NCI-H2107 treated with DMSO at 0.1 percent for 48 hours (cell line): ENCODE measurements at regions not wholly inside any gene's neighbourhood (a gene's known extent, or its start where the extent isn't known, plus 50 kb on each side); places are given as distances from the start of the nearest gene placed in this dataset.

Experiments
- DNase-seq: peaks from one replicate; lab custom pipeline; 2025; ENCODE audit not compliant: unreplicated experiment; lab: John Stamatoyannopoulos, UW

DNA sequence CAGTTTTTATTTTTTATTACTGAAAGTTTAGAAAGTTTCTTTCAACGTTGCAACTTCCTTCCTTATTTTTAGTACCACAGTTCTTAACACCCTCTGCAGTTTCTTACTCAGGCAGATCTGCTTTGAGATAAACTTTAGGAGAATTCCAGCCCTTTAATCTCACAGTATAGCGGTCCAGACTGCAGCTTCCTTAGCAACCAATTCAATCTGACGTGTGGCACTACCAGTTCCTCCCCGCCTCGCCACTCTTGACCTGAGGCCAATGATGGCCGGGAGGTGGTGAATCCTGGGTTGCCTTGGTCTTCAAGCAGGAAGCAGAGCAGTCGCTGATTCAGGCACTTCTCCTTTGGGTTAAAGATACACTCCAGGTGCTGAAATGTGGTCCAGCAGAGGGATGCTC lies 334.3 kb upstream of the TRPC7 start:
- no peak for DNase-seq

DNA sequence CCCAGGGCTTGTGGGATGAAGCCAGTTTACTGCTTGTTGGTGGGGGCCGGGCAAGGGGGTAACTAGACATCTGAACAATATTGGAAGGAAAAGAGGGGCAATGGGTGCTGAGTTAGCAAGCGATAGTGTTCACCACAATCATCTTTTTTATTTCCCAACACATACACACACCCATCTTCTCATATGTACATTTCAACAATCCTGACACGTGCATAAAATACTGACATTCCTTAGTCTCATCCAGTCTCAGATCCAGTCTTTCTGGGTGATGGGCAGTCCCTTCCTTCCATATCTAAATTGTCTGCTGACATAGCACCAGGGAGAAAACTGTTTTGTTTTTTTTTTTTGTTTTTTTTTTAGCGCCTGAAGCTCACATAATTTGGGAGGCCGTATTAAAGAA lies 333.6 kb upstream of the TRPC7 start:
- no peak for DNase-seq

DNA sequence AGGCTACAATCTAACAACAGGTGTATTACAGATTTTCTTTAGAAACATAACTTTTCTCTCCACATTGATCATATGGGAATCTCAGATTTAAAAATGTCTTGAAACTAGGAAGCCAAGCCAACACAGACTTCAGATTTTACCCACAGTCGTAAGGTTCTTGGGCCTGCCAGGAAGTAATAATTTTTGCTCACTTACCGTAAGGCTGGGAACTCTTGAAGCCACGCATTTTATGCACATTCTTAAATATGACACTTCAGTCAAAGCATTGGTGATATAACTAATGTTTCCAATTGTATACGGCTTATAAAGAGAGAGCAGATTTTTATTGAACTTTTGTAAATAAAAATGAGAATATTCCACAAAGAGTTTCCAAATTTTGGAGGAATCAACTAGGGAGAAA lies 328.9 kb upstream of the TRPC7 start:
- DNase-seq: no peak

DNA sequence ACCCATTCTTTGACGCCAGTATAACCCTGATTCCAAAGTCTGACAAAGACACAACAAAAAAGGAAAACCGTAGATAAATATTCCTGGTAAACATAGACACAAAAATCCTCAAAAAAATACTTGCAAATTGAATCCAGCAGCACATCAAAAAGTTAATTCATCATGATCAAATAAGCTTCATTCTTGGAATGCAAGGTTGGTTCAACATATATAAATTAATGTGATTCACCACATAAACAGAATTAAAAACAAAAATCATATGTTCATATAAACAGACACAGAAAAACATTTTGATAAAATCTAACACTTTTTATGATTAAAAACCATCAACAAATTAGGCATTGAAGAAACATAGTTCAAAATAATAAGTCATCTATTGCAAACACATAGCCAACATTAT lies 324.2 kb upstream of the TRPC7 start:
- no peak for DNase-seq

DNA sequence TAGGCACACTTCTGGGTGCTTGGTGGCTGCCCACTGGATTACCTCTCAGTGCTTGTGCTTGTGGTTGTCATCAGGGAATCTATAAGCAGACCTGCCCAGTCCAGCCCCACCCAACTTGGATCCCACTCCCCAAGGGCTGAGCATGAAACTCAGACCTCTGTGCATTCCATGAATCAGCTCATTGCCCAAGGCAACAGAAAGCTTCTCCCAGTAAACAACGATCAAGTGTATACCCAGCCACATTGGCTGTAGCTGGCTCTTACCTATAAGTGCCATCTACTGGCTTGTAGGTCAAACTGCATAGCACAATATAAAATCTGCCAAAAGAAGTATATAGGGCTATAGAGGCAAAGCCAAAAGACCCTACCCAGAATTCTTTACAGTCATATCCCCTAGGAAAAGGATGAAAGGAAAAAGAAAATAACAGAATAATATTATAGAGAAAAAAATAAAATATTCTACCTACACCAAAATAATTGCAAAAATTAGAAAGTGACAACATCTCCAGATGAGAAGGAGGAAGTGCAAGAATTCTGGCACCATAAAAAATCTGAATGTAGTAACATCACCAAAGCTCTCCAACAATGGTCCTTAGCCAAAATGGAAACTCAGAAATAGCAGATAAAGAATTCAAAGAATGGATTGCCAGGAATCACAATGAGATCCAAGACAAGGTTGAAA lies 321.0 kb upstream of the TRPC7 start:
- no peak for DNase-seq

DNA sequence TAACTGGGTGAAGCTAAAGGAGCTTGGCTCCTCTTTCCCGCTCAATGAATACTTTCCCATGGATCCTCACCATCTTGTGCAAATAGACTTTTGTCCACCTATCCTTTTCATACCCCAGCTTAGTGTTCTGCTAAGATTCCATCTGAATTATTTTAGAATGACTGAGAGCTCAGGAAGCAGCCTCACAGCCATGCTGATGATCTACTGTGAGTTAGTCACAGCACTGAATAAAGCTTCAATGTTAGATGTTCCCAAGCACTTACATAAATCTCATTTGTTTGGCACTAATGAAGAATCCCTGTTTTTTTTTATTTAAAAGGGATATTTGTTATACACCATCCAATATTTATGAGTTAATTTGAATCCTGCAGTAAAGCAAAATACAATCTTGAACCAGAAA lies 317.6 kb upstream of the TRPC7 start:
- no peak for DNase-seq

DNA sequence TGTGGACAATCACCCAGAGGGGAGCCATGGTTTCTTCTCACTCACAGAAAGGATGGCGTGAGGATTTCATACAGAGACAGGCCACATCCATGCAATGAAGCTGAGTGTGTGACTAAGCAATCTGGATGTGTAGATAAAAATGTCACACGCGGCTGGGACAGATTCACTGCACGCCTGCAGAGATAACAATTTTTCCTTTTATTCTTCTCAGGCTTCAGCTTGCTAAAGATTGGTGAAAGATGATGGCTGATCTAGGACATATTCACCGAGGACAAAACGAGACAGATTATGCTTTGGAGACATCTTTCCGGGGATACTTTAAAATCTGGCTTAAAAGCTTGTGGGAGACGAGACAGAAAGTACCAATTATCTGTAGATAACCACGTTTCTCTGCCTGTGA lies 313.9 kb upstream of the TRPC7 start:
- no peak for DNase-seq

DNA sequence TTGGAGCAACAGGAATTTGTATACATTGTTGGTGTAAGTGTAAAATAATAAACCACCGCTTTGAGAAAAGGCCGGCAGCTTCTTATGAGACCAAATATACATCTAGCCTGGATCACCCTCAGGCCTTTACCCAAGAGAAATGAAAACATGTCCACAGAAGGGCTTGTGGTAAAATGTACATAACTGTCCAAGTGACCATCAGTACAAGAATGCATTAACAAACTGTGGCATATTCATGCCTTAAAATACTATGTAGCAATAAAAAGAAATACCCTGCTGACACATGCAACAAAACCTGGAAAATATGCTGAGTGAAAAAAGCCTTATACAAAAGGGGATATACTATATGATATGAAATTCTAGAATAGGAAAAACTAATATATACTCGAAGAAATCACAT lies 311.9 kb upstream of the TRPC7 start:
- no peak for DNase-seq

DNA sequence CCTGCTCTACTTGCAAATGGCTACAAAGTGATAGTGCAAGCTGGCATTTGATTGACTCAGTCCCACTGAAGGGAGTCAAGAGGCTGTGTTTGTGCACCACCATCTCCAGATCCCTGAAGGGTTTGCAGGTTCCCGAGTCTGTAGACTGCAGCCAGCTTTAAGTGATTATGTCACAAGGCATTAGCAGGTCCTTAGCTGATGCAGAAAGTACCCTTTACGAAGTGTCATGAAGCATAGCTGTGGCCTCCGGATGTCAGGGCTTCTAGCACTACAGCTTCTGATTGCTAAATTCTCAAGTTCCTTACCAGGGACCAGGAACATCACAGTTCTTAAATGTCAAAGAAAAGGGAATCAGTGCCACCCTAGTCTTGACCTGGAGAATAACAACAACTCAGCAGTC lies 311.3 kb upstream of the TRPC7 start:
- DNase-seq: no peak

DNA sequence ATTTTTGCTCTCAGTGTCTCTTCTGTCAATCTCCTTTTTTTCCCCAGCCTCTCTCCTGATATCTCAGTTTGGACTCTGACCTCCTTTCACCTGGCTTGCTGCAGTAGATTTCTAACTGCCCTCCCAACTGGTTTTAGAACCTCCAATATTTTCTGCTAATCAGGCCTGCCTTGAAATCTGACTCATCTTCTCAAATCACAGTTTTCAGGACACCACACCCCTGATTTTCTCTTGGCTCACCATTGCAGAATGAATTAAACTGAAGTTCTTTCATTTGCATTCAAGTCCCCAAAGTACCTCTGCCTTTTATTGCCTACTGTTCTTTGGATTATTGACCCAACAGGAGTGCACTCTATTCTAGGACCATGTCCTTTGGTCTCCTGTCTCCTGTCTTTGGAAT lies 310.4 kb upstream of the TRPC7 start:
- DNase-seq: no peak

DNA sequence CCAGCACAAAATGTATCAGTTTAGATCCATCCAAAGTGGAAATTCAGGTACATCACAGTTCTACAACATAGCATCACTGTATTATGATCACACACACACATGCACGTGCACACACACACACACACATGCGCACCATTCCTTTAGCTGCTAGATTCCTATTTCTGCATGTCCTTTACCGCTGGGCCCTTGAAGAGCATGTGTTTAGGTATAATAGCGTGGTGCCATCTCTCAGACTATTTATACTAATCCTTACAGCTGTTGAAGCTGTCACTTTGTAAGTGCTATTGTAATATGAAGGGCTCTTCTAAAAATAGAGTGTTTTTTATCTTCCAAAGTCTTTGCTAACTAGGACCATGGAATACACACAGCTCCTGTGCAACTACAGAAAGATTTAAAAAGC lies 308.8 kb upstream of the TRPC7 start:
- DNase-seq: no peak

DNA sequence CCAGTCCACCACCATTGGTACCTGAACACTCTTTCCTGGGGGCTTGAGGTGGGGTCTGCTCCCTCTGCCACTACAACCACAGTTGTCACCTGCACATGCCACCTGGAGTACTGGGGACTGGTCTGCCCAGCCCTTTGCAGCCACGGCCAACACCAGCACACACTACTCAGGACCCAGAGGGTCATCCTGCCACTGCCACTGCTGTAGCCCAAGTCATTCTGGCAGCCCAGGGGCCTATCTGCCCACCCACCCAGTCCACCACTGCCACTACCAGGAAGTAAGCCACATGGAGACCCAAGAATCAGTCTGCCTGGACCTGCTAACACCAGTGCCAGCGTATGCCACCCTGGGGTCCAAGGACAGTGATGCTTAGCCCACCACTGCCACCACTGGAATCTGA lies 302.4 kb upstream of the TRPC7 start:
- no peak for DNase-seq

DNA sequence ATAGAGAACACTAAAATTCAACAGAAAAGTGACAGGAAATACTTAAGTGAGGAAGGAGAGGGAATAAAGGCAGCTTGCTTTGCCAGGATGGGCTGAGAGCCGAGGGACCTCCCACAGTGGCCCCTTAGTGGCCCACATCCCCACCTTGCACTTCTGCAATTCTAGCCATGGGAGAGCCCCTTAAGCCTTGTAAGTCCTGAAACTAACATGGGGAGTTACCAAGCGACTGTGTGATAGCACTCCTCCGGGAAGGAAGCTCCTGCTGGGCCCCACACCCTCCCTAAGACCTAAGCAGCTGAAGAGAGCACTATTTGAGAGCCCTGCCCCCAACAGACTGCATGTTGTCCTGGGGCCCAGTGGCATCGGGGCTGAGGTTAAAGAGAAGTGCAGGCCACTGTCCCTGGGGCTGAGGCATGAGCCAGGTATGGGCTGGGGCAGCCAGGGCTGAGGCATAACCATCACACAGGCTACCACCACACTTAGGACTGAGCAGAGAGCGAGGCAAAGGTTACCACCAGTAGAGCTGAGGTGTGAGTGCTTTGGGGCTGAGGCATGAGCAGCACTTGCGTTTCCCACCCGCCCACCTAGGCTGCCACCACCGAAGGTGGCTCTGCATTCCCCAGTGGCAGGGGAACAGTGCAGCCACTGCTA lies 301.8 kb upstream of the TRPC7 start:
- DNase-seq: no peak

DNA sequence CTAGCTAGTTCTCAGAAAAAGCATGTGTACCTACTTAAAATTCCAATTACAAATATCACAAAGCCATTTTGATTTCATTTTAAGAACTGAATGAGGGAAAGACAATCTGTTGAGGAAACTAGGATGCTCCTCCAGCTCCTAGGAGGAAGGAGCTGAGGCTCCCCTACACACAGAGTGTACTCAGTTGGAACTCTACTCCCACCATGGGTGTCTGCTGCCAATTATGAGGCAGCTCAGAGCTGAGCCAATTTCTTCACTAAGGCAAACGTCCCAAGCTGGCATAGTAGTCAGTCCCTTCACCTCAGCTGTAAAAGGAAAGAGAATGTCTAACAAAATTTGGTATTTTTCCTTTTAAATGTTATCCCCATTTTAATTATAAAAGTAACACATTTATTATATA lies 300.0 kb upstream of the TRPC7 start:
- DNase-seq: no peak

DNA sequence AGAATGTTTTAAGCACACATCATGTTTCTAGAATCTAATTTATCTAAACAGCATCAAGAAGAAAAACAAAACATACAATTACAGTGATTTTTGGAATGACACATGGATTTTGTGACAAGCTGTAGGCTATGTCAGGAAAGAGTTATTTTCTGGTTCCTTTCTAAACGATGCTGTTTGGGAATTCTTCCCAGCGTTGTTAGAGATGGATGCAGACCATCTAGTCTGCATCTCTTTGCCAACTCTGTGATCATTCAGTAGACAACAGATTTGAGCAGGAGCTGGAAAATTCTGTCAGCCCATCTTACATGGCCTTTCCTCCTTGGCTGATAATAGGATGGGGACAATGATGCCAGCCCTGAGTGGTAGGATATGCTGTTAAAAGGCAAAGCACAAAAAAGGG lies 295.7 kb upstream of the TRPC7 start:
- no peak for DNase-seq

DNA sequence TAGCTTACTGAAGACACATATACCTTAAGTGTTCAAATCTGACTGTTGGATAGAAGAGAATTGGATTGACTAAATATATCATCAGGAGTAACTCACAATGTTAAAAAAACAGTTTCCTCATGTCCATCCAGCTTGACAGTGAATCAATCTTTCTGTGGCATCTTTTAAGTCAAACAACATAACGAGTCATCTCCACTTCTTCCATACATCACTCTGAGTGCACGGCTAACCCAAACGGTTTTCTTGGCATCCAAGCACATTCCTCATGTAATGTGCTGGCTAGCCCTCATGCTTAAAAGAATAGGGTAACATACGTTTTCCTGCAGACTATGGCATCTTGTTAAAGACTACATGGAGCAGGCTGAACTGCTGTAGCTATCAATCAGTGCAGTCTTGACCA lies 291.5 kb upstream of the TRPC7 start:
- no peak for DNase-seq

DNA sequence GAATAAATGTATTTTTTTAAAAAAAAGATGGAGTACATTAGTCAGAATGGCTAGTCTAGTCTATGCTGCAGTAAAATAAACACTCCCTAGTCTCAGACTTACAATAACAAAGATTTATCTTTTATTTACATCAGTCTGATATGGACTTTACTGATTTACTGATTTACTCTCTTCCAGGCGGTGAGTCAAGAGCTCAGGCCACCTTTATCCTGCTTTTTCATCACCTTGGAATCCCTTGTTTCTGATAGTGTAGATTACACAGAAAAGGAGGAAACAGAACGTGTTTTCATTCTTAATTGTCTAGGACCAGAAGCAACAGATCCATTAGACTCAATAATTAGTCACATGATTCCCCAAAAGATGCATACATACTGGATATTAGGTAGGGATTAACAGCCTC lies 290.1 kb upstream of the TRPC7 start:
- DNase-seq: no peak

DNA sequence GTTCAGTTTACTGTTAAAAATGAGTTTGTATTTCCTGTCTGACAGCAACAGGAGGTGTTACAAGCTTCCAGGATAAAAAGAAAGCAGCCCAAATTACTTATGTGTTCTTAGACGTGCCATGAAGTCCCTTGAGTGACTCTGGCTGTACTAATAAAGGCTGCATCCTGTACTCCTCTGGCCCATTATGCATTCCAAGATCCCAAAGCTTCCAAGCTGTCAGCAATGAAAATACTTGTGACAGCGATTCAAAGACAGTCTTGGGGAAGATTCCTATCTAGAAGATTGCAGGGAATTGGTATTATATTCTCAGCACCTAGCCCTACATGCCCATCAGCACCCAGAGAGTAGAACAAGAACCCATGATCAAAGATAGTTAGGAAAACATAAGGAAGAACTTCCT lies 281.6 kb upstream of the TRPC7 start:
- no peak for DNase-seq

DNA sequence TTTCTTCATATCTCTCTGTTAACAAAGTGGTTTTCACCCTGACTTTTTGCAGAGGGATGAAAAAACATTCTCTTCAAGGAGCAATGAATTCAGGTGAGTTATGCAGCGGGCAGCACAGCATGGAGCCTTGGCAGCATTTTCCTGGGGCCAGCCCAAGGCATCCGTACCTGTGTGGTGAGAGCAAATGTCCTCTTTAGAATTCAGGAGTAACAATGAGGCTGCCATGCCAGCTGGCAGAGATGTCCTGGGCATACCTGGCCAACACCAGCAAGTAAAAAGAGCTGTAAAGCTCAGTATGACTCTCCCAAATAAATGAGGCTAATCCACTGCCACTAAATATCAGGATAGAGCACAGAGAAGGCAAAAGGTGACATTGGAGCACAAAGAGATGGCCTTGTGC lies 277.6 kb upstream of the TRPC7 start:
- DNase-seq: no peak

DNA sequence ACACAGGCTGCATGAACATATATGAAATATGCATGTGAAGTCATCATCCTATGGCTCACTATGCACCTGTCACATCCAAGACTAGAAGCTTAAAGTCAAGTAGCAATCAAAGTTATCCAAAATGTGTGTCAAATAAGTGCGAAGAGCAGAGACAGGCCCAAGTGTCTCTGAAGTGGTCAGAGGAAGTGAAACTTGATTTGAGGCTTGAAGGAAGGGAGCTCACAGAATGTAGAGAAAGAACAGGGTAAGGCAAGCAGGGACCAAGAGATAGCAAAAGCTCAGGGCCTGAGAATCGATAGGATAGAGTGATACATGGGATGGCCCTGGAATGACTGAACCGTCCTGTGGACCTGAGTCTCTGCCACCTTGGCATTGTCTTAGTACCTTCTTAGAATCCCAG lies 274.3 kb upstream of the TRPC7 start:
- no peak for DNase-seq

DNA sequence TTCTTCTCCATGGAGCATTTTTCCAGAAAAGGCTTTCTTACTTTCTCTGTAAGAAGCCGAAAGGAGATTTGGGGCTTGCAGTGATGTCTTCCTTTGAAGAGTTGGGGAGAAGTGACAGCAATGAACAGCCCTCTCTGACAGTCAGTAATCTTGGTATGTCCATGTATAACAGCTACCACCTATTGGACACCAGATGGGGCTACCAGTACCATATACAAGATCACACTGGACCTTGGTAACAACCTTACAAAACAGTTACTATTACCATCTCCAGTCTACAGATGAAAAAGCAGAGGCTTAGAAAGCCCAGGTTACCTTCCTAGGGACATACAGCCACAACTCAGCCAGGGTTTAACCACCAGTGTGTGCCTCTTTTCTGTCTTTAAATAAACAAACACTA lies 272.7 kb upstream of the TRPC7 start:
- no peak for DNase-seq

DNA sequence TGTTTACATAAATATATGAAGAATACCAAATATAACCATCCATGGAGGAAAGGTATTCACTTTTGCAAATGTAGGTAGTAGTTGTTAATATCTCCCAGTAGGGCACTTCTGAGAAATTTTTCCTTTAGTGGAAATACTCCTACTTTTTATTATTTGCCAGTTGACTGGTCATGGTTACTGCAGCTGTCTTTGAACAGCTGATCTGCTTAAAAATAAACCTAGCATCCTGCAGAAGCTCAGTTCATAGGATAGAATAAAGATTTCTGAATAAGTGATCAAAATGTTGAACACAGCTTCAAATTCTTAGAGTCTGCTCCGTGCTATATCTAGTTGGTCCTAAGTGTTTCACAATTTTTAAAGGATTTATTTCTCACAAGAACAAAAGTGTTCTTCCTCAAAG lies 270.7 kb upstream of the TRPC7 start:
- no peak for DNase-seq

DNA sequence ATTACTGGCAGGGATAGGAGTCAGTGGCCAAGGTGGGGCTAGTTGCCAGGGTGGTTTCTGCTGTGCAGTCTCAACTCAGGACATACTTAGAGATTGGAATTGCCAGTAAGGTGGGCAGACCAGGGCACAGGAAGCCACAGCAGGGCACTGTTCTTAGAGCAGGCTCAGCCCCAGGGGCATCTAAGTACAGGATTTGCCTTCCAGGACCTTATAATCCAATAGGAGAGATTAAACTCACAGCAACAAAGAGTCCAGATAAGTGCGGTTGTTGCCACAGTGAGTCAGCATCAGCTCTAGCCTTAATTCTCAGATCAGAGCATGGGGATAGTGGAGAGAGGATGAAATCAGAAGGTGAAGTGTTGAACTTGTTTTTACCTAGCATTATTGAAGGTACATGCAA lies 265.8 kb upstream of the TRPC7 start:
- no peak for DNase-seq
